Astrocyte (in vitro differentiated cells and primary cell): ENCODE measurements at regions not wholly inside any gene's neighbourhood (a gene's known extent, or its start where the extent isn't known, plus 50 kb on each side); places are given as distances from the start of the nearest gene placed in this dataset.
"Not testable (repeated sequence)": the region's sequence is repeated elsewhere in the genome, so short reads cannot be mapped to it uniquely, and the experiment has no call there.

Source experiments
- DNase-seq: peaks from one replicate; pipeline ENCODE4 v3.0.0-alpha.2; 2010; ENCODE audit warnings: low read depth
- FAIRE-seq: peaks from 2 replicates; lab custom pipeline; 2011; peaks lifted over from hg19 to GRCh38; lab: Jason Lieb, UNC
- H2AFZ ChIP-seq: 2 replicates; pipeline ENCODE4 v1.6.0; 2012; ENCODE audit warnings: low read depth, low read length, inconsistent platforms
- H3K27ac ChIP-seq: 2 replicates; pipeline ENCODE4 v1.5.1; 2011; ENCODE audit warnings: low read depth, low read length, inconsistent platforms
- H3K27me3 ChIP-seq: 2 replicates; pipeline ENCODE4 v1.6.0; 2011; ENCODE audit warnings: low read length, inconsistent platforms; ENCODE audit not compliant: insufficient read depth
- H3K36me3 ChIP-seq: 2 replicates; pipeline ENCODE4 v1.5.1; 2011; ENCODE audit warnings: low read length, inconsistent platforms; ENCODE audit not compliant: insufficient read depth
- H3K4me1 ChIP-seq: 2 replicates; pipeline ENCODE4 v1.5.1; 2011; ENCODE audit warnings: low read length, inconsistent platforms; ENCODE audit not compliant: insufficient read depth
- H3K4me2 ChIP-seq: 2 replicates; pipeline ENCODE4 v1.6.0; 2012; ENCODE audit warnings: low read length, inconsistent platforms
- H3K4me3 ChIP-seq: 2 replicates; pipeline ENCODE4 v1.5.1; 2011; ENCODE audit warnings: low read depth, mild to moderate bottlenecking, low read length, inconsistent platforms; ENCODE audit not compliant: insufficient read depth
- H3K79me2 ChIP-seq: 2 replicates; pipeline ENCODE4 v1.6.0; 2012; ENCODE audit warnings: mild to moderate bottlenecking, low read length, inconsistent platforms; ENCODE audit not compliant: insufficient read depth
- H3K9ac ChIP-seq: 2 replicates; pipeline ENCODE4 v1.6.0; 2012; ENCODE audit warnings: mild to moderate bottlenecking, low read length, inconsistent platforms
- H3K9me3 ChIP-seq: 2 replicates; pipeline ENCODE4 v1.5.1; 2012; ENCODE audit warnings: low read depth, mild to moderate bottlenecking, low read length, inconsistent platforms; ENCODE audit not compliant: insufficient read depth
- H4K20me1 ChIP-seq: 2 replicates; pipeline ENCODE4 v1.6.0; 2012; ENCODE audit warnings: low read length, inconsistent platforms; ENCODE audit not compliant: insufficient read depth
- H3K27ac Mint-ChIP-seq: one replicate; pipeline ENCODE4 v1.8.0; 2021; ENCODE audit warnings: mild to moderate bottlenecking, mixed read lengths; ENCODE audit not compliant: unreplicated experiment
- H3K27me3 Mint-ChIP-seq: one replicate; pipeline ENCODE4 v1.8.0; 2021; ENCODE audit warnings: low read depth, mixed read lengths; ENCODE audit not compliant: unreplicated experiment
- H3K36me3 Mint-ChIP-seq: one replicate; pipeline ENCODE4 v1.8.0; 2021; ENCODE audit warnings: low read depth, mixed read lengths; ENCODE audit not compliant: unreplicated experiment
- H3K4me1 Mint-ChIP-seq: one replicate; pipeline ENCODE4 v1.8.0; 2021; ENCODE audit warnings: low read depth, mixed read lengths; ENCODE audit not compliant: unreplicated experiment
- H3K4me3 Mint-ChIP-seq: one replicate; pipeline ENCODE4 v1.8.0; 2021; ENCODE audit warnings: mild to moderate bottlenecking, moderate library complexity, mixed read lengths; ENCODE audit not compliant: unreplicated experiment
- H3K9me3 Mint-ChIP-seq: one replicate; pipeline ENCODE4 v1.8.0; 2021; ENCODE audit warnings: mild to moderate bottlenecking, mixed read lengths; ENCODE audit not compliant: unreplicated experiment
- CTCF ChIP-seq: IDR thresholded peaks from 2 replicates; pipeline ENCODE4 v1.5.1; 2011; ENCODE audit warnings: low read depth, mild to moderate bottlenecking, inconsistent platforms, low read length, moderate library complexity; ENCODE audit not compliant: insufficient read depth
- EZH2 ChIP-seq: IDR thresholded peaks from 2 replicates; pipeline ENCODE4 v1.6.1; 2012; ENCODE audit warnings: mild to moderate bottlenecking, low read length, inconsistent platforms; ENCODE audit not compliant: insufficient read depth

GRCh38 chr1:187999973-188000372 is 1171.2 kb downstream of the PLA2G4A start:
- Mint-ChIP-seq H3K4me3 (no peak overlapping the region), H3K27ac (no peak overlapping the region), H3K27me3 (no peaks in the 10 kb centered on the region), H3K36me3 (no peaks in the 10 kb centered on the region), H3K9me3 (no peaks in the 10 kb centered on the region), H3K4me1 (peaks cover 2% of the 10 kb centered on the region)
- no peak overlapping the region for H3K4me2 ChIP-seq
- H3K27me3 ChIP-seq: no peaks in the 10 kb centered on the region
- no peaks in the 10 kb centered on the region for H4K20me1 ChIP-seq
- H3K36me3 ChIP-seq: no peaks in the 10 kb centered on the region
- DNase-seq (no peak), FAIRE-seq (no peak)
- H3K27ac ChIP-seq: no peak overlapping the region
- no peak overlapping the region for H3K4me3 ChIP-seq
- no peak overlapping the region for H2AFZ ChIP-seq
- TF ChIP-seq EZH2 (no peak), CTCF (no peak)
- no peak overlapping the region for H3K9ac ChIP-seq
- no peaks in the 10 kb centered on the region for H3K4me1 ChIP-seq
- no peaks in the 10 kb centered on the region for H3K79me2 ChIP-seq
- H3K9me3 ChIP-seq: no peaks in the 10 kb centered on the region

- H3K36me3 ChIP-seq, H4K20me1 ChIP-seq, H3K27me3 Mint-ChIP-seq, H3K27ac ChIP-seq, H3K4me1 ChIP-seq, H3K4me2 ChIP-seq, DNase-seq, H3K4me3 Mint-ChIP-seq, FAIRE-seq, H2AFZ ChIP-seq, H3K4me3 ChIP-seq, H3K27me3 ChIP-seq, H3K79me2 ChIP-seq, H3K36me3 Mint-ChIP-seq, H3K27ac Mint-ChIP-seq, H3K9ac ChIP-seq, H3K4me1 Mint-ChIP-seq, H3K9me3 ChIP-seq, H3K9me3 Mint-ChIP-seq: not testable (repeated sequence)
Measured at GRCh38 chr1:188003687-188004086, 1174.9 kb downstream of the PLA2G4A start.

GRCh38 chr1:188004849-188005248 is 1176.1 kb downstream of the PLA2G4A start:
- H3K36me3 Mint-ChIP-seq: no peaks in the 10 kb centered on the region

More at GRCh38 chr1:188004849-188005248, 1176.1 kb downstream of the PLA2G4A start:
- H3K27me3 ChIP-seq: no peaks in the 10 kb centered on the region
- H2AFZ ChIP-seq: no peak overlapping the region
- no peaks in the 10 kb centered on the region for H3K4me1 ChIP-seq
- H3K27me3 Mint-ChIP-seq: no peaks in the 10 kb centered on the region
- H3K4me1 Mint-ChIP-seq: no peaks in the 10 kb centered on the region
- H3K4me2 ChIP-seq: no peak overlapping the region
- H3K4me3 Mint-ChIP-seq: no peak overlapping the region
- no peaks in the 10 kb centered on the region for H3K79me2 ChIP-seq
- no peak for TF ChIP-seq EZH2
- no peak for TF ChIP-seq CTCF
- no peak for DNase-seq
- H3K27ac Mint-ChIP-seq: no peak overlapping the region
- H3K36me3 ChIP-seq: no peaks in the 10 kb centered on the region
- FAIRE-seq: no peak
- no peaks in the 10 kb centered on the region for H4K20me1 ChIP-seq
- no peak overlapping the region for H3K27ac ChIP-seq
- H3K9me3 Mint-ChIP-seq: no peaks in the 10 kb centered on the region
- no peak overlapping the region for H3K4me3 ChIP-seq
- no peaks in the 10 kb centered on the region for H3K9me3 ChIP-seq
- H3K9ac ChIP-seq: no peak overlapping the region
